ENCODE measurements at regions not wholly inside any gene's neighbourhood (a gene's known extent, or its start where the extent isn't known, plus 50 kb on each side); places are given as distances from the start of the nearest gene placed in this dataset.

- Histone ChIP-seq H3K79me2 (ENCODE audit: control insufficient read depth, insufficient read depth, low read length) (no peaks in the 10 kb centered on the region), H3K27ac (ENCODE audit: low read length in 2 of 2) (no peak overlapping the region), H4K20me1 (ENCODE audit: control insufficient read depth, insufficient read depth, low read length, poor library complexity, severe bottlenecking) (no peaks in the 10 kb centered on the region), H2AFZ (ENCODE audit: insufficient read depth, low read depth, low read length, poor library complexity, severe bottlenecking) (no peak overlapping the region), H3K4me3 (ENCODE audit: control extremely low read depth in 1 of 5, extremely low read depth in 1 of 5, insufficient read depth in 1 of 5, low read depth in 2 of 5, low read length in 4 of 5) (no peak overlapping the region), H3K9me3 (ENCODE audit: control extremely low read depth in 1 of 3, control insufficient read depth in 2 of 3, insufficient read depth in 1 of 3, low read length in 2 of 3) (no peaks in the 10 kb centered on the region), H3K4me1 (ENCODE audit: control insufficient read depth in 2 of 2, insufficient read depth in 2 of 2, low read length in 2 of 2) (no peaks in the 10 kb centered on the region), H3K27me3 (replicated peaks in 1 of 4; ENCODE audit: control extremely low read depth in 1 of 4, control insufficient read depth in 3 of 4, insufficient read depth in 4 of 4, low read length in 3 of 4) (no peaks in the 10 kb centered on the region), H3K9ac (ENCODE audit: low read length) (no peak overlapping the region), H3K36me3 (replicated peaks in 1 of 2; ENCODE audit: control extremely low read depth in 1 of 2, control insufficient read depth in 1 of 2, extremely low read depth in 1 of 2, insufficient read depth in 2 of 2, low read length in 1 of 2) (no peaks in the 10 kb centered on the region), H3K4me2 (replicated peaks; ENCODE audit: low read depth, low read length, poor library complexity, severe bottlenecking) (no peak overlapping the region)
- intact Hi-C loops (cut with micrococcal nuclease), result no loop called here
- ChIA-PET POLR2A (no interaction called here), CTCF (interaction anchor here (1.1 kb wide), 1 partner anchor 8 kb away, joined by 4 read pairs; no protein-coding TSS in a partner anchor)
- Mint-ChIP-seq H3K27me3 (no peaks in the 10 kb centered on the region), H3K4me3 (no peak overlapping the region), H3K4me1 (no peaks in the 10 kb centered on the region), H3K9me3 (ENCODE audit: insufficient read depth) (no peaks in the 10 kb centered on the region), H3K27ac (no peak overlapping the region)
- no peak for TF ChIP-seq EZH2 (IDR thresholded peaks at IDR 0.05; ENCODE audit: borderline replicate concordance, insufficient read depth, low read depth, low read length, poor library complexity, severe bottlenecking)
- no peak for TF ChIP-seq CTCF (IDR thresholded peaks at IDR 0.05)
- ATAC-seq (ENCODE audit: low read depth) (no peak), DNase-seq (no peak)
Observed at GRCh38 chr12:84802161-84802560, 110.4 kb downstream of the SLC6A15 start.

DNA sequence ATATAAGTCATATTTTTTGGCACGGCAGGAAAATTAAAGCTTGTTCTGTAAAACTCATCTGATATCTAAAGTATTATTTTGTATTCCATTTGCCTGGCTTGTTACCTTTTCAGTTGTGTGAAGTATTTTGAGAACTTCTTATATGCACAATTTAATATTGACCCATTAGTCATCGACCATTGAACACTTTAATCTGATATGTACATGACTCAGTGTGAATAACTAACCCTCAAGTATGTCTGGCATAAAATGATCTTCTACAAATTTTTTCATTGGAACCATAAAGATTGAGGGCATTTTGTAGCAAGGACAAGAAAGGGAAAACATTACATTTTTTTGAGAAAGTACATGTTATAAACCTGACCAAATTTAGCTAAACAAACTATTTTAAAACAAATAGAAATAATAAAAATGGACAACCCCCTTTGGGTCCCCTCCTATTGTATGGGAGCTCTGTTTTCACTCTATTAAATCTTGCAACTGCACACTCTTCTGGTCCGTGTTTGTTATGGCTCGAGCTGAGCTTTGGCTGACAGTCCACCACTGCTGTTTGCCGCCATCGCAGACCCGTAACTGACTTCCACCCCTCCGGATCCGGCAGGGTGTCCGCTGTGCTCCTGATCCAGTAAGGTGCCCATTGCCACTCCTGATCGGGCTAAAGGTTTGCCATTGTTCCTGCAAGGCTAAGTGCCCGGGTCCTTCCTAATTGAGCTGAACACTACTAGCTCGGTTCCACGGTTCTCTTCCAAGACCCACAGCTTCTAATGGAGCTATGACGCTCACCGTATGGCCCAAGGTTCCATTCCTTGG, 118.8 kb downstream of the SLC6A15 start:
- no peaks in the 10 kb centered on the region for H3K27me3 Mint-ChIP-seq
- no peak overlapping the region for H3K4me3 Mint-ChIP-seq
- no peaks in the 10 kb centered on the region for H3K9me3 Mint-ChIP-seq (ENCODE audit: insufficient read depth)
- H3K27ac Mint-ChIP-seq, result no peak overlapping the region
- no peaks in the 10 kb centered on the region for H3K36me3 ChIP-seq (replicated peaks in 1 of 2; ENCODE audit: control extremely low read depth in 1 of 2, control insufficient read depth in 1 of 2, extremely low read depth in 1 of 2, insufficient read depth in 2 of 2, low read length in 1 of 2)
- POLR2A ChIA-PET, result no interaction called here
- no peaks in the 10 kb centered on the region for H4K20me1 ChIP-seq (ENCODE audit: control insufficient read depth, insufficient read depth, low read length, poor library complexity, severe bottlenecking)
- H3K4me3 ChIP-seq (ENCODE audit: control extremely low read depth in 1 of 5, extremely low read depth in 1 of 5, insufficient read depth in 1 of 5, low read depth in 2 of 5, low read length in 4 of 5), result no peak overlapping the region
- H3K4me2 ChIP-seq (replicated peaks; ENCODE audit: low read depth, low read length, poor library complexity, severe bottlenecking), result no peak overlapping the region
- ATAC-seq (ENCODE audit: low read depth) (no peak), DNase-seq (no peak)
- no peaks in the 10 kb centered on the region for H3K4me1 Mint-ChIP-seq
- no peaks in the 10 kb centered on the region for H3K4me1 ChIP-seq (ENCODE audit: control insufficient read depth in 2 of 2, insufficient read depth in 2 of 2, low read length in 2 of 2)
- H3K27me3 ChIP-seq (replicated peaks in 1 of 4; ENCODE audit: control extremely low read depth in 1 of 4, control insufficient read depth in 3 of 4, insufficient read depth in 4 of 4, low read length in 3 of 4), result no peaks in the 10 kb centered on the region
- H2AFZ ChIP-seq (ENCODE audit: insufficient read depth, low read depth, low read length, poor library complexity, severe bottlenecking), result no peak overlapping the region
- H3K27ac ChIP-seq (ENCODE audit: low read length in 2 of 2), result no peak overlapping the region
- intact Hi-C loops (cut with micrococcal nuclease), result no loop called here
- 89% methylated on average over 14 of the region's 16 CpGs for WGBS (ENCODE audit: insufficient coverage)
- H3K9me3 ChIP-seq (ENCODE audit: control extremely low read depth in 1 of 3, control insufficient read depth in 2 of 3, insufficient read depth in 1 of 3, low read length in 2 of 3), result no peaks in the 10 kb centered on the region
- TF ChIP-seq EZH2 (IDR thresholded peaks at IDR 0.05; ENCODE audit: borderline replicate concordance, insufficient read depth, low read depth, low read length, poor library complexity, severe bottlenecking) (no peak), CTCF (IDR thresholded peaks at IDR 0.05) (no peak)
- CTCF ChIA-PET, result no interaction called here
- no peaks in the 10 kb centered on the region for H3K79me2 ChIP-seq (ENCODE audit: control insufficient read depth, insufficient read depth, low read length)
- H3K9ac ChIP-seq (ENCODE audit: low read length), result no peak overlapping the region

Measured in B cell (primary cell).